Prostate gland (tissue), 2 donors: ENCODE measurements at regions not wholly inside any gene's neighbourhood (a gene's known extent, or its start where the extent isn't known, plus 50 kb on each side); places are given as distances from the start of the nearest gene placed in this dataset.

Experiments used
- POLR2A ChIP-seq: fragments of 450-650 bp; IDR thresholded peaks from one replicate; pipeline ENCODE4 v1.6.1; 2016; ENCODE audit warnings: antibody characterized with exemption, mild to moderate bottlenecking
- TF ChIP-seq, protein P1 (sequence below), 4 experiments: fragments of 200-600 bp in 2 of 4; fragments of 450-650 bp in 2 of 4; sonication (generic) in 2 of 4; IDR thresholded peaks; 1 replicate in 3 of 4; 2 replicates in 1 of 4; pipeline ENCODE4 v1.5.1; 2016 to 2019; ENCODE audit warnings: antibody characterized with exemption in 4 of 4, mild to moderate bottlenecking in 2 of 4, moderate library complexity in 2 of 4

DNA sequence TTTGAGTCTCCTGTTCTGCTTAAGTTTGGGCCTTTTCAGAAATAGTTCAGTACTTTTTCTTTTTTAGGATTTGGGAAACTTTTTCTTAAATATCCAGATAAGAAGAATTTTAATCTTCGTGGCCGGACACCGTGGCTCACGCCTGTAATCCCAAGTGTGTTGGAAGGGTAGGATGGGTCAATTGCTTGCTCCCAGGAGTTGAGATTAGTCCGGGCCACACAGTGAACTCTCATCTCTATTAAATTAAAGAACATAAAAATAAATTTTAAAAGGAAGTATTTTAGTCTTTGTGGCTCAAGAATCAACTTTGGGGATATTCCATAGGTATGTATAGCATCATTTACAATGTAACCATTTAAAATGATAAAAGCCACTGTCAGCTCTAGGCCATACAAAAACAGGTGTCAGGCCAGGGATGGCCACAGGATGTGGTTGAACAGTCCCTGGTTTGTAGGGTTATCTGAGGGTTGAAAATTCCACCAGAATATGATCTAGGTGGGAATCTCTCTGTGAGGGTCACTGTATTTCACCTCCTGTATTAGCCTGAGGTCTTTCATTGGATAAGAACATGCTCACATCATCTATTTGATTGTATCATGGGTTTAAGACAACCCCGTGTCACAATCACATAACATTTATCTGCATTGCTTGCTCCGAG is 115.6 kb downstream of the GGTLC2 start:
- TF ChIP-seq, protein P1, sequence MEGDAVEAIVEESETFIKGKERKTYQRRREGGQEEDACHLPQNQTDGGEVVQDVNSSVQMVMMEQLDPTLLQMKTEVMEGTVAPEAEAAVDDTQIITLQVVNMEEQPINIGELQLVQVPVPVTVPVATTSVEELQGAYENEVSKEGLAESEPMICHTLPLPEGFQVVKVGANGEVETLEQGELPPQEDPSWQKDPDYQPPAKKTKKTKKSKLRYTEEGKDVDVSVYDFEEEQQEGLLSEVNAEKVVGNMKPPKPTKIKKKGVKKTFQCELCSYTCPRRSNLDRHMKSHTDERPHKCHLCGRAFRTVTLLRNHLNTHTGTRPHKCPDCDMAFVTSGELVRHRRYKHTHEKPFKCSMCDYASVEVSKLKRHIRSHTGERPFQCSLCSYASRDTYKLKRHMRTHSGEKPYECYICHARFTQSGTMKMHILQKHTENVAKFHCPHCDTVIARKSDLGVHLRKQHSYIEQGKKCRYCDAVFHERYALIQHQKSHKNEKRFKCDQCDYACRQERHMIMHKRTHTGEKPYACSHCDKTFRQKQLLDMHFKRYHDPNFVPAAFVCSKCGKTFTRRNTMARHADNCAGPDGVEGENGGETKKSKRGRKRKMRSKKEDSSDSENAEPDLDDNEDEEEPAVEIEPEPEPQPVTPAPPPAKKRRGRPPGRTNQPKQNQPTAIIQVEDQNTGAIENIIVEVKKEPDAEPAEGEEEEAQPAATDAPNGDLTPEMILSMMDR (IDR thresholded peaks at IDR 0.05): no peak
- no peak for TF ChIP-seq POLR2A
